ENCODE measurements at regions not wholly inside any gene's neighbourhood (a gene's known extent, or its start where the extent isn't known, plus 50 kb on each side); places are given as distances from the start of the nearest gene placed in this dataset.

- DNase-seq: no peak
Measured at GRCh38 chr2:236656166-236656565, 86.5 kb downstream of the ACKR3 start.

- DNase-seq: no peak
Measured at GRCh38 chr2:236656721-236657120, 87.1 kb downstream of the ACKR3 start.

DNA sequence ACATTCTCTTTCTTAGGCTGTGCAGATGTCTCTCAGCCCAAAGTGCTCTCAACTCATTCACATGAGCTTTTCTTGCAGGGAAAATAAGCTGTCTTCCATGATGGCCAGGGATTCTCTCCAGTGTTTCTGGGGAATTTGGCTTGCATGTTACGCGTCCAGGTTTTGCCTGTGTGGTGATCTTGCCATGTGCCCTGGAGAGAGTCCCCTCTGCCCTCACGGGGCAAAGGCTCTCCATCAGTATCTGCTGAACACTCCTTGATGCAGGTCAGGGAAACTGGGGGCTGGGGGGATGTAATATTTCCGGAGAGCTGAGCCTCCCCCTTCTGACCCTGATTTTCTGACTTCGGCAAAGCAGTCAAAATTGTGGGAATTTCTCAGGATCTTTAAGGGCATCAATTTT lies 87.6 kb downstream of the ACKR3 start:
- no peak for DNase-seq

GRCh38 chr2:236657801-236658200 lies 88.2 kb downstream of the ACKR3 start:
- no peak for DNase-seq

GRCh38 chr2:236658974-236659757 lies 89.5 kb downstream of the ACKR3 start:
- DNase-seq: no peak

DNA sequence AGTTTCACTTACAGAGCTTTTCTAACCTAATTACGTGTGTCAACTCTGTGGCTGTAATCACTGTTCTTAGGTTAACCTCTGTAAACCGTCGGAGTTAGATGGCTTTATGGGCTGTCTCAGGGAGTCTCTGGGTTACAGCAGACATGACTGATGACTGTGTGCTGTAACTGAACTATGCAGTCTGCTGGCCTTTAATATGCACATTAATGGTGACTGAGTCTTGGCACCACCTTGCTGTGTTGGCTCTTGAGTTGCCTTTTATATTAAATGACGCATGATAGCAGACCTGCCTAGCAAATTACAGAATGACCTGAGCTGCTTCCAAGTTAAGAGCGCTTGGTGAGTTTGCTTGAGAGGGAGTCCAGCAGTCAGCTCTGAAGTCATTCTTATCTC lies 90.1 kb downstream of the ACKR3 start:
- DNase-seq: peak; percentile 2

DNA sequence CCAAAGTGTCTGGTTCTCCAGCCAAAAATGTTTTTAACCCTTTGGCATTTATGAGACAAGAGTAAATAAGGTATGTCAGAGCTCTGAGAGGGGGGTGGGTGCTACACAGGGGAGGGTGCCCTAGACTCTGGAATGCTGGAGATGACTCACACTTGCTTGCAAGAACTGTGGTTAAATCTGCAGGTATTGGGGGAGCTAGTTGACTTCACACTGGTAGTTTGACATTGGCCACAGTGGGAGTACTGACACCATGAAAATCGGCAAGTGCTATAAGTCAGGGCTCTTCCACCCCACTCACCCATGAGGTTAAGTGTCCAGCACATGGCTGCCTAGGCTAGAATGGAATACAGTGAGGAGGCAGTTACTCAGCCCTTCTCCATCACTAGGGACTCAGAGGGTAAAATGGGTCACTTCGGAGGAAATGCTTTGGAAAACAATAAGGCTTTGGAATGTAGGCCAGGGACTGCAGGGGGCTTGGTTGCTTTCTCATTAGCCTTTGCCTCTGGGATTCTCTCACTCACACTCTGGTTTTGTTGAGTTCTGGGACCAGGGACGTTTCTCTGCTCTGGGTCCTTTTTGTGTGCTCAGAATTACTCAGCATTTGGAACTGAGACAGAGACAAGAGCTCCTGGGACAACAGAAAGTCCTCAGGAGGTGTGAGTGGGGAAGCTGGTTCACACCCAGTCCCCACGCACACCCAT lies 91.6 kb downstream of the ACKR3 start:
- DNase-seq: no peak

DNA sequence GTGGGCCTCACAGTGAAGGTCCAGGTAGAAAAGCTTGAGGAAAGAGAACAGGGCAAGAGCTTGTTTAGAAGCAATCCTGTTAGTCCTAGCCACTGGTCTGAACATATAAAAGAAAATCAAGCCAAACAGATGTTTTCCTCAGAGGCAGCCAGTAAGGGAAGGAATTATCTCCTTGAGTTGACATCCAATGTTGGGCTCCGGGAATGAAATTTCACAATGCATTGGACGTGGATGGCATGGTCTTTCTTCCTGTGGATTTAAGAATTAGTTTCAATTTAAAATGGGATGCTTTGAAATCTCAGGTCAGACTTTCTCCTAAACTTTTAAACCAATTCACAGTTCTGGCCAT lies 92.1 kb downstream of the ACKR3 start:
- no peak for DNase-seq

DNA sequence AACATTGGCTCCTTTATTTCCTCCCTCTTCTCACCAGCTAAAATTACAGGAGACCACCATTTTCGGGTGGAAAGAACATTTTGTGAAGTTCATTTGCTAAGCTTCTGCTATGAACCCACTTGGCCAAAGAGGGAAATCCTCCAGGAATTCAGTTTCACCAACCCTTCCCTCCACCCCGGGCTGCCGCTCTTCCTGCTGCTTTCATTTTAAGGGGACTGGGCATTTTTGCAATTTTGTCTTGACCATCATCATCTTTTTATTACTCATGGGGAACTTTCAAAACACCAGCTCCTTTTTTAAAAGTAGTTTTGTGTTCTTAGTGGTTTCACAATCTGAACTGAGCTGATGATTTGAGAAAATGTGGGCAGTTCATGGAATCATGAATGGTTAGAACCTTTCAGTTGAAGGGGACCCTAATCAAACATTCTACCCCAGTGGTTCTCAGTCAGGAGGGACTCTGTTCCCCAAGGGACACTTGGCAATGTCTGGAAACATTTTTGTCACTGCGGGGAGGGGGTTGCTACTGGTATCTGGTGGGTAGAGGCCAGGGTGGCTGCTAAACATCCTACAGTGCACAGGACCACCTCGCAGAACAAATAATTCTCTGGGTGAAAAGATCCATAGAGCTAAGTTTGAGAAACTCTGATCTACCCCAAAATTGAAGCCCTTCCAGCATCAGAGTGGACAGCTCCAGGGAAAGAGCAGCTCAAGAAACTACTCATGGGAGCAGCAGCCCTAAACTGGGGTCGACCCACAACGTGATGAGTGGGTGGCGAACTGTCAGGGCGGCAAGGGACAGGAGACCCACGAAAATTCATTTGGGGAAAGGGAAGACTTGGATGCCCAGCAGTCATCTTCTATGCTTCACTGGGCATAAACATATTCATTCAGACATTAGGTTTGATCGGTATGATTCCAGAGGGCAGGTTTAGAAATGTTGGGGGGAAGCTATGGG lies 92.9 kb downstream of the ACKR3 start:
- DNase-seq: no peak

DNA sequence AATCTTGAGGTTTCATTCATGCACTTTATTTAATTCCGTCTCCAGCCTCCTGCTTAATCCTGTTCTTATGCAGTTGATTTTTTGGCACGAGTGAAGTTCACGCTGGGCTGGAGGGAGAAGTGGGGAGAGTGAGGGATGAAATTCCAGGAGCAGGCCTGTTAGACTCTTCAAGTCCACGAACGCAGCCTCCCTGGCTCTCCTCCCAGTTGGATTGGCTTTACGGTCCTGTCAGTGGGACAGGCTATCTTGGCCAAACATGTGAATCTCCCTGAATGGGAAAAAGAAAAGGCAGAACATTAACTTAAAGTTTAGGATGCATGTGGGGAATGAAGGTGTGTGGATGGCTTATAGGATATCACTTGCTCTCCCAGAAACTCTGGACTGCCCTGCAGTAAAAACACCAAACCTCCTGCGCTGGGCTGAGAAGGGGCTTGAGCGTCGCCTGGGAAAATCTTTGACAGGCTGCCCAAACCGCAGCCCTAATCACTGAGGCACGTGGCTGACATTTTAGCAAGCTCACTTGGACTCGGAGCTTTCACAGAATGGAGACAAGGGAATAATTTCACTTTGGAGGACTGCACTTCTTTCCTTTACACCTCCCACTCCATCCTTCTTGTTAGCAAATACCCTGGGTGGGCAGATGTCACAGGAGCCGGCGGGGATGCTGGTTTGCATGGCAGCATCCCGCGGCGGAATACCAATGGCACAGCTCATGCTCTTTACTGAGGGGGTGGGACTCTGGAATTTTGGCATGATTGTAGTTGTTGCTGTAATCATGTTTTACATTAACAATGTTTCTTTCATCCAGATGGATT lies 93.9 kb downstream of the ACKR3 start:
- no peak for DNase-seq

GRCh38 chr2:236664136-236664535 lies 94.5 kb downstream of the ACKR3 start:
- no peak for DNase-seq

GRCh38 chr2:236665101-236665500 lies 95.5 kb downstream of the ACKR3 start:
- DNase-seq: no peak

DNA sequence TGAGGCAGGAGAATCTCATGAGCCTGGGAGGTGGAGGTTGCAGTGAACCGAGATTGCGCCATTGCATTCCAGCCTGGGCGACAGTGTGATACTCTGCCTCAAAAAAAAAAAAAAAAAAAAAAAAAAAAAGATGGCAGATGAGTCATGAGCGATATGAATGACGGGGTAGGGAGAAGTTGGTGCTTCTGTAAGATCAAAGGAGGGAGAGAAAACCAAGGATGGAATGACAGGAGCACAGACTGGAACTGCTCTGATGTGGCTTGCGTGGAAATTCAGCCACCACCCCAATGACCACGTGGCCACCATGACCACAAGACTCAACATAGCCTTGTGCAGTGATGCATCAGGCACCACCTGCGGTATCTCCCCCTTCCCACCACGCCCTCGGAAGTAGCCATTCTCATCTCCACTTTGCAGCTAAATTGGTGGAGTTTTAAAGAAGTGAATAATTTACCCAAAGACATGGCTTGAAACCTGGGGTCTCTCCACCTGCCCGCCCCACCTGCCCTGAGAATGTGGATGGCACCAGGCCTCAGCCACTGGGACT lies 96.0 kb downstream of the ACKR3 start:
- DNase-seq: no peak

DNA sequence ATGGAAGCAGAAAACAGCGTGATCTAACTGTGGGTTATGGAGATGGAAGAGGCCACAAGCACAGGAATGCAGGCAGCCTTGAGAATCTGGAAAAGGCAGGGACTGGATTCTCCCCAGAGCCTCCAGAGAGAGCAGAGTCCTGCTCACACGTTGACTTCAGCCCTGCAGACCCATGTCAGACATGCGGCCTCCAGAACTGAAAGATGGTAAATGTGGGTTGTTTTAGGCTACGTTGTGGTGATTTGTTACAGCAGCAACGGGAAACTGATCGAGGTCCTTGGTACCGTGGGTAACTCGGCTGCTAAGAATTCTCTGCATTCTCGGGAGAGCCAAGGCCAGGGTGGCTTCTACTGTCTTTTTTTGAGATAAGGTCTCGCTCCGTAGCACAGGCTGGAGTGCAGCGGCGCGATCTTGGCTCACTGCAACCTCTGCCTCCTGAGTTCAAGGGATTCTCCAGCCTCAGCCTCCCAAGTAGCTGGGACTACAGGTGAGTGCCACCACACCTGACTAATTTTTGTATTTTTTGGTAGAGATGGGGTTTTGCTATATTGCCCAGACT lies 97.1 kb downstream of the ACKR3 start:
- DNase-seq: no peak

DNA sequence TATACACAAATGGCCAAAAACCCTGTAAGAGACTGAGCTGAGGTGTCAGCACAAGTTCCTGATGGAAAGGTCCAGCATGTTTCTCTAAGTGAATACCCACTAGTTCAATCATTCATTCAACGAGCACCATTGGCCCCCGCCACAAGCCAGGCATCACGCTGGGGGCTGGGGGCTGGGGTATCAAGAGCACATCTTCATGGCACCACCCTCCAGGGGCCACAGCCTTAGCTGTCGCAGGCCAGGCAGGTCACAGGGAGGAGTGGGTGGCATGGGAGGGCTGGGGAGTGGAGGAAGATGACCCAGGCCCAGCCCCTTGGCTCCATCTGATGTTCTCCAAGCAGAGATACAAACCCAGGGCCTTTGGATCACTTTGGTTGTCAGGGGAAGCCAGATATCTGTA lies 97.9 kb downstream of the ACKR3 start:
- DNase-seq: no peak

GRCh38 chr2:236668531-236668969 lies 98.9 kb downstream of the ACKR3 start:
- DNase-seq: no peak

- no peak for DNase-seq
Measured at GRCh38 chr2:236670235-236670620, 100.6 kb downstream of the ACKR3 start.

- no peak for DNase-seq
Measured at GRCh38 chr2:236671896-236672562, 102.4 kb downstream of the ACKR3 start.

DNA sequence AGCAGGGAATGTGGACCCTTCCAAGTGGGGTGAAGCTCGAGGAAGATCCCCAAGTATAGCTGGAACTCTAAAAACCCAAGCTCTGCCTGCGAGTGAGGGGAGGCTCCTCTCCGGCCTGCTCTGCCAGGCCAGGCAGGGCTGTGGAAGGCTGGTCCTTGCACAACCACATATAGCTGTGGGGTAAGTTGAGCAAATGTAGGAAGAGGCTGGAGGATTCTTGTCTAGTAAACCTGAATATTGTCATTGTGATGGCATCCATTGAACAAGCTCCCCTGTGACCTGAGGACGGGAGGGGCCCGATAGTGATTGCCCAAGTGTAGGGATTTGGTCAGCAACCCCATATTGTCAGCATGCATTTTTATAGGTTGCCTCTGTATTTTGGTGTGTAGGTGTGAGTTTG lies 103.0 kb downstream of the ACKR3 start:
- DNase-seq: no peak

DNA sequence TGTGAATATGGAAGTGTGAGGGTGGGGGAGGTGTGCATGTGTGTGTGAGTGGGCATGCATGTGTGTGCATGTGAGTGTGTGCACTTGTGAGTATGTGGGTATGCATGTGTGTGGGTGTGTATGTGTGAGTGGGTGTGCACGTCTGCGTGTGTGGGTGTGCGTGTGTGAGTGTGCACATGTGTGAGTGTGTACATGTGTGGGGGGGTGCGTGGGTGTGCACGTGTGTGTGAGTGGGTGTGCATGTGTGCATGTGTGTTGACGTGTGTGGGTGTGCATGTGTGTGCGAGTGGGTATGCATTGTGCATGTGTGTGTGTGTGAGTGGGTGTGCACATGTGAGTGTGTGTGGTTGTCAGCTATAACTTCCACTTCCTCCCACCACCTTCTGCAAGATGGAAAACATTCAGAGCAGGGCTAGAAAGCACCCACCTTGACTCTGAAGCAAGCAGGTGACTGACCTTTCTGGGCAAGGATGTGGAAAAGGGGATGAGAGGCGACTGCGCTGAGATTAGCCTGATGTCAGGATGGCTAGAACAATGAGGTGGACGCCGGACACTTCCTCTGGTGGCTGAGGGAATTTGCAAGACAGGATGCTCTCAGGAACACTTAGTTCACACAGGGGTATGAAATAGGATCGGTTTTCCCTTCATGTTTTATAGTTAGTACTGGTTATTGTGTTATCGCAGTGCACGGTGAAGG lies 103.6 kb downstream of the ACKR3 start:
- no peak for DNase-seq

DNA sequence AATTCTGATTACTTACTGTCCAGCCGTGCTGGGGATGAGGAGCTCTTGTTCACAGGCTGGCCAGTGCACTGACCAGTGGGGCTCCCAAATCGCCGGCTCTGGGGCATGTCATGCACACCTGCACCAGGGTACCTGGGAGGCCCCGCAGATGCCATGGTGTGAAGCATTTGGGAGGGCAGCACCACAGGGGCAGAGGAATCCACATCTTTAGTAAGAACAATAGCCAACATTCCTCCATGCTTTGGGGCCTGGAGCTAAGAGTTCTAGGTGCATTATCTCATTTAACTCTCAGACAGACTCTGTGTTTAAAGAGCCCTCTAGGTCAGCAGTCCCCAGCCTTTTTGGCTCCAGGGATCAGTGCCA lies 104.2 kb downstream of the ACKR3 start:
- no peak for DNase-seq

All from kidney glomerular epithelial cell (primary cell).